GM23248 (cell line): ENCODE measurements at regions not wholly inside any gene's neighbourhood (a gene's known extent, or its start where the extent isn't known, plus 50 kb on each side); places are given as distances from the start of the nearest gene placed in this dataset.

Source experiments
- DNase-seq: peaks from one replicate; pipeline ENCODE4 v3.0.0-alpha.2; 2015
- H2AFZ ChIP-seq: fragments of 200-600 bp; sonication (generic); 2 replicates; pipeline ENCODE4 v1.6.1; 2016; ENCODE audit warnings: antibody characterized with exemption
- H3F3A ChIP-seq: fragments of 200-600 bp; sonication (generic); 2 replicates; pipeline ENCODE4 v1.6.1; 2016; ENCODE audit warnings: mild to moderate bottlenecking, antibody characterized with exemption, mixed run types; ENCODE audit not compliant: insufficient read depth
- H3K27ac ChIP-seq: fragments of 200-600 bp; sonication (generic); 2 replicates; pipeline ENCODE4 v1.5.1; 2016; ENCODE audit warnings: mild to moderate bottlenecking
- H3K27me3 ChIP-seq: fragments of 200-600 bp; sonication (generic); replicated peaks from 2 replicates; pipeline ENCODE4 v1.6.1; 2016; ENCODE audit warnings: mild to moderate bottlenecking; ENCODE audit not compliant: insufficient read depth
- H3K36me3 ChIP-seq: fragments of 200-600 bp; sonication (generic); 2 replicates; pipeline ENCODE4 v1.6.1; 2016; ENCODE audit warnings: low read depth, mild to moderate bottlenecking
- H3K4me1 ChIP-seq: fragments of 200-600 bp; sonication (generic); 2 replicates; pipeline ENCODE4 v1.6.1; 2016; ENCODE audit warnings: mild to moderate bottlenecking; ENCODE audit not compliant: insufficient read depth
- H3K4me2 ChIP-seq: fragments of 200-600 bp; sonication (generic); one replicate; pipeline ENCODE4 v1.6.1; 2016; ENCODE audit warnings: mild to moderate bottlenecking; ENCODE audit not compliant: unreplicated experiment
- H3K4me3 ChIP-seq: fragments of 200-600 bp; sonication (generic); 2 replicates; pipeline ENCODE4 v1.5.1; 2016; ENCODE audit warnings: mild to moderate bottlenecking
- H3K79me2 ChIP-seq: fragments of 200-600 bp; sonication (generic); 2 replicates; pipeline ENCODE4 v1.6.1; 2016; ENCODE audit warnings: mild to moderate bottlenecking; ENCODE audit not compliant: insufficient read depth
- H3K9ac ChIP-seq: fragments of 200-600 bp; sonication (generic); 2 replicates; pipeline ENCODE4 v1.6.1; 2016; ENCODE audit warnings: mild to moderate bottlenecking
- H3K9me2 ChIP-seq: fragments of 200-600 bp; sonication (generic); 2 replicates; pipeline ENCODE4 v1.6.1; 2016; ENCODE audit warnings: mixed run types, mild to moderate bottlenecking, moderate library complexity; ENCODE audit not compliant: insufficient read depth
- H3K9me3 ChIP-seq: fragments of 200-600 bp; sonication (generic); one replicate; pipeline ENCODE4 v1.6.1; 2017; ENCODE audit warnings: low read depth
- H4K20me1 ChIP-seq: fragments of 200-600 bp; sonication (generic); 2 replicates; pipeline ENCODE4 v1.6.0; 2016; ENCODE audit not compliant: insufficient read depth
- EZH2 ChIP-seq: fragments of 200-600 bp; sonication (generic); IDR thresholded peaks from 2 replicates; pipeline ENCODE4 v1.6.1; 2018; ENCODE audit warnings: antibody characterized with exemption, mild to moderate bottlenecking; ENCODE audit not compliant: insufficient read depth, poor library complexity, severe bottlenecking
- EZH2phosphoT487 ChIP-seq: fragments of 200-600 bp; sonication (generic); IDR thresholded peaks from 2 replicates; pipeline ENCODE4 v1.6.1; 2018; ENCODE audit warnings: antibody characterized with exemption, moderate library complexity, mild to moderate bottlenecking, low read depth; ENCODE audit not compliant: insufficient read depth
- whole genome bisulfite sequencing, 2 experiments: methylation state at CpG; one replicate each; pipeline ENCODE4 v1.1.6; 2015 to 2017; ENCODE audit warnings: low lambda C conversion rate in 2 of 2, low coverage in 1 of 2; ENCODE audit errors: missing lambda C conversion rate in 2 of 2; 5-methylcytosine and 5-hydroxymethylcytosine counted together
- in situ Hi-C: fragments of 300-500 bp; cut with MboI; formaldehyde crosslinking; loops from 2 replicates; pipeline ENCODE4 v1.15.0; 2020

DNA sequence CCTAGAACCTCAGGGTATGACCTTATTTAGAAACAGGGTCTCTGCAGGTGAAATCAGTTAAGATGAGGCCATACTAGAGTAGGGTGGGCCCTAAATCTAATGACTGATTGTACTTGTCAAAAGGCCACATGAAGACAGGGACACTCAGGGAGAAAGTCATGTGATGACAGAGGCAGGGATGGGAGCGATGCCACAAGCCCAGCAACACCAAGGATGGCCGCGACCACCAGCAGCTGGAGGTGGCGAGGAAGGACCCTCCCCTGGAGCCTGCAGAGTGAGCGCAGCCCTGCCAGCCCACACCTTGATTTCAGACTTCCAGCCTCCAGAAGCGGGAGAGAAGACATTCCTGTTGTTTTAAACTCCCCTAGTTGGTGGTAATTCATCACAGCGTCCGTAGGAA, 199.9 kb downstream of the PHETA1 start:
- 17 to 20% methylated on average over 8 of the region's 8 CpGs for WGBS, 2 experiments
- in situ Hi-C loops, result no loop called here
- Histone ChIP-seq H3K36me3 (no peaks in the 10 kb centered on the region), H4K20me1 (no peaks in the 10 kb centered on the region), H3K9me2 (no peaks in the 10 kb centered on the region), H3K27ac (no peak overlapping the region), H2AFZ (no peak overlapping the region), H3K9me3 (no peaks in the 10 kb centered on the region), H3K4me3 (no peak overlapping the region), H3K4me2 (no peak overlapping the region), H3K4me1 (no peaks in the 10 kb centered on the region), H3F3A (no peaks in the 10 kb centered on the region), H3K79me2 (no peaks in the 10 kb centered on the region), H3K9ac (no peak overlapping the region), H3K27me3 (peaks cover 17% of the 10 kb centered on the region)
- TF ChIP-seq EZH2 (no peak), EZH2phosphoT487 (no peak)
- DNase-seq, result no peak

GRCh38 chr12:111168009-111168900, 200.6 kb downstream of the PHETA1 start:
- Histone ChIP-seq H3K27ac (no peak overlapping the region), H4K20me1 (no peaks in the 10 kb centered on the region), H3K36me3 (no peaks in the 10 kb centered on the region), H2AFZ (no peak overlapping the region), H3K4me2 (no peak overlapping the region), H3K4me3 (no peak overlapping the region), H3K9ac (no peak overlapping the region), H3K79me2 (no peaks in the 10 kb centered on the region), H3K4me1 (no peaks in the 10 kb centered on the region), H3F3A (no peaks in the 10 kb centered on the region), H3K9me2 (no peaks in the 10 kb centered on the region), H3K27me3 (peaks cover 17% of the 10 kb centered on the region), H3K9me3 (no peaks in the 10 kb centered on the region)
- 41 to 43% methylated on average over 16 of the region's 16 CpGs for WGBS, 2 experiments
- TF ChIP-seq EZH2 (no peak), EZH2phosphoT487 (no peak)
- in situ Hi-C loops, result no loop called here
- no peak for DNase-seq

DNA sequence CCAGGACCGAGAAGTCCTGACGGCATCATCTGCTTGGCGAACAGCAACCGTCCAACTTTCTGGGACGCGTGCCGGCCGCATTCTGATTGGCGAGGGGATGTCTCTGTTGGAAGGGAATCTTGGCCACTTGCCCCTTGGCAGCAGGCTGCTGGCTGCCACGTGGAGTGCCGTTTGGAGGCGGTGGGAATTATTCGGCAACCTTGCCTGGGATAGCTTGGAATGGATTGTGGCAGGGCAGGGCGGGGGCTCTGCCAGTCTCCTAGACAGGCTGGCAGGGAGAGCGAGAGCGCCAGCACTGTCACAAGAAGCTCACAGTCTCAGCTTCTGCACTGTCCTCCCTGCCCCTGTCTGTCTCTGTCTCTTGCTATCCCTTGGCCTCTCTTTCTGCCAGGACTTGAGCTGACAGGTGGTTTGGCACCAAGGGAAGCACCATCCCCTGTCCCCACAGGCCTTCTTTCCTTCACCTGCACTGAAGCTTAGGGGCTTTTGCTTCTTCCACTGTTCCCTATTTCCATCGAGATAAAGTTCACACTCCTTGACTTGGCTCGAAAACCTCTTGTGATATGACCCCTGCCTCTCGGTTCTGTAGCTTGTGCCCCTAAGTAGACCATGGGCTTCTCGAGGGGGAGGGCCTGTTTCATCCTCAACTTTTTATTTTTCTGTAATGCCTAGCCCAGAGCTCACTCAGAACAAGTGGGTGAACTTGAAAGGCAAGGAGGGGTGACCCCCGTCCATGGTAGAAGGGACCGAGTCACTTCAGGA, 201.9 kb downstream of the PHETA1 start:
- Histone ChIP-seq H3K36me3 (no peaks in the 10 kb centered on the region), H3F3A (no peaks in the 10 kb centered on the region), H4K20me1 (no peaks in the 10 kb centered on the region), H3K4me1 (no peaks in the 10 kb centered on the region), H3K79me2 (no peaks in the 10 kb centered on the region), H2AFZ (no peak overlapping the region), H3K27me3 (peaks cover 8% of the 10 kb centered on the region), H3K9me2 (no peaks in the 10 kb centered on the region), H3K27ac (no peak overlapping the region), H3K4me3 (no peak overlapping the region), H3K4me2 (no peak overlapping the region), H3K9ac (no peak overlapping the region), H3K9me3 (no peaks in the 10 kb centered on the region)
- in situ Hi-C loops, result no loop called here
- no peak for DNase-seq
- TF ChIP-seq EZH2 (no peak), EZH2phosphoT487 (no peak)
- WGBS, 2 experiments, result 47% methylated on average over 21 to 22 of the region's 22 CpGs

DNA sequence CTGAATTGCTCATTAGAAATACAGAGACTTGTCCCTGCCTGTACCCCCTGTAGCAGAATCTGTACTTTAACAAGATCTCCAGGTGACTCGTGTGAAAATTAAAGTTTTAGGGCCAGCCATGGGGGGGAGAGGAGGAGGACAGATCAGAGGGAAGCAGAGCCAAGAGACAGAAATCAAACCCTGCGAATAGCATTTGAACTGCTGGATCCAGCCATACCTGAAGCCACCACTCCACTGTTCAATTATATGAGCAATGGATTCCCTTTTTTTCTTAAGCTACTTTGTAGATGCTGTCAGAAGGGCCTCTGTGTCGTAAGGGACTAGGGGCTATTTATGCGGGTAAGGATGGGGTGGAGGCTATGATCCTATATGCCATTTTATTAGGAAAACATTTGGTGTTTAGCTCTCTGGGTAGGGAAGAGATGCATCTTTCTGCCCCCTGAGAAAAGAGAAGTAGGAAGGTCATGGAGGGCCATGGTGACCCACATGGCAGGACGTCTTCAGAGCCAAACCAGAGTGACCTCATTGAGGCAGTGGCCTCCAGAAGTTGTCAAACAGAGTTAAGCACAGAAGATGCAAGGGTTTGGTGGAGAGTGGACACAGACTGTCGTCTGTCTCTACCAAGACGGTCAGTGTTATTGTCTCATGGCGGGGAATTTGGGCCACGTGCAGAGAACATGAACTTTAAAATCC, 203.9 kb downstream of the PHETA1 start:
- Histone ChIP-seq H3F3A (no peaks in the 10 kb centered on the region), H3K9me3 (no peaks in the 10 kb centered on the region), H3K4me2 (no peak overlapping the region), H3K9ac (no peak overlapping the region), H4K20me1 (no peaks in the 10 kb centered on the region), H3K4me1 (no peaks in the 10 kb centered on the region), H3K4me3 (no peak overlapping the region), H2AFZ (no peak overlapping the region), H3K27me3 (peaks cover 8% of the 10 kb centered on the region), H3K27ac (no peak overlapping the region), H3K9me2 (no peaks in the 10 kb centered on the region), H3K79me2 (no peaks in the 10 kb centered on the region), H3K36me3 (no peaks in the 10 kb centered on the region)
- TF ChIP-seq EZH2 (no peak), EZH2phosphoT487 (no peak)
- WGBS, 2 experiments, result 47 to 49% methylated on average over 9 of the region's 9 CpGs
- DNase-seq, result no peak
- in situ Hi-C loops, result no loop called here
